K562 (cell line): ENCODE measurements at regions not wholly inside any gene's neighbourhood (a gene's known extent, or its start where the extent isn't known, plus 50 kb on each side); places are given as distances from the start of the nearest gene placed in this dataset.

Source experiments
- CBX5 ChIP-seq: IDR thresholded peaks from 2 replicates; pipeline ENCODE4 v1.6.1; 2014; ENCODE audit warnings: low read depth, borderline replicate concordance
- ELK1 ChIP-seq: sonication (generic); formaldehyde crosslinking; IDR thresholded peaks from 2 replicates; pipeline ENCODE4 v1.8.1; 2022; ENCODE audit warnings: missing genetic modification reagents
- ETV5 ChIP-seq: sonication (generic); formaldehyde crosslinking; IDR thresholded peaks from 2 replicates; pipeline ENCODE4 v1.4.0; 2020; ENCODE audit warnings: low read depth, mild to moderate bottlenecking, missing genetic modification reagents
- KDM1A ChIP-seq, 2 experiments: fragments of 450-650 bp; IDR thresholded peaks; 2 replicates each; pipeline ENCODE4 v1.6.1; 2016; ENCODE audit warnings: mild to moderate bottlenecking in 2 of 2
- MAX ChIP-seq: sonication (generic); formaldehyde crosslinking; IDR thresholded peaks from 2 replicates; pipeline ENCODE4 v1.9.0; 2022; ENCODE audit warnings: mild to moderate bottlenecking, missing genetic modification reagents
- POLR2AphosphoS5 ChIP-seq: IDR thresholded peaks from 2 replicates; pipeline ENCODE4 v1.6.1; 2011; ENCODE audit warnings: mild to moderate bottlenecking, low read depth, low read length, moderate library complexity; ENCODE audit not compliant: control insufficient read depth, insufficient read depth
- RBBP5 ChIP-seq: fragments of 200-600 bp; sonication (generic); IDR thresholded peaks from 2 replicates; pipeline ENCODE4 v1.6.1; 2012; ENCODE audit warnings: borderline replicate concordance, mild to moderate bottlenecking, low read length, control low read depth, inconsistent platforms; ENCODE audit not compliant: insufficient read depth, poor library complexity, severe bottlenecking
- SIX5 ChIP-seq, 2 experiments: IDR thresholded peaks; 2 replicates each; pipeline ENCODE4 v1.6.1; 2011; ENCODE audit warnings: low read length in 2 of 2, borderline replicate concordance in 1 of 2, low read depth in 1 of 2, mild to moderate bottlenecking in 1 of 2, moderate library complexity in 1 of 2; ENCODE audit not compliant: insufficient read depth in 1 of 2
- TF ChIP-seq, protein P1 (sequence below), 3 experiments: IDR thresholded peaks in 2 of 3; conservative IDR thresholded peaks in 1 of 3; 2 replicates each; pipeline ENCODE4 v1.5.1; 2011 to 2012; ENCODE audit warnings: low read length in 3 of 3, mild to moderate bottlenecking in 3 of 3, control low read depth in 2 of 3, improper control_type of control experiment in 1 of 3, inconsistent platforms in 1 of 3, low read depth in 1 of 3, mixed read lengths in 1 of 3, moderate library complexity in 1 of 3; ENCODE audit not compliant: insufficient read depth in 2 of 3

GRCh38 chr4:100952590-100952989, 394.7 kb downstream of the PPP3CA start:
- TF ChIP-seq RBBP5 (no peak), KDM1A (IDR thresholded peaks at IDR 0.05) (no peak), ELK1 (CRISPR knock-in tag) (no peak), ETV5 (CRISPR knock-in tag) (no peak), SIX5 (IDR thresholded peaks at IDR 0.05; ENCODE audit: borderline replicate concordance in 1 of 2, insufficient read depth in 1 of 2, low read depth in 1 of 2, low read length in 2 of 2) (no peak), MAX (no peak), CBX5 (no peak), POLR2AphosphoS5 (no peak)
- TF ChIP-seq, protein P1, sequence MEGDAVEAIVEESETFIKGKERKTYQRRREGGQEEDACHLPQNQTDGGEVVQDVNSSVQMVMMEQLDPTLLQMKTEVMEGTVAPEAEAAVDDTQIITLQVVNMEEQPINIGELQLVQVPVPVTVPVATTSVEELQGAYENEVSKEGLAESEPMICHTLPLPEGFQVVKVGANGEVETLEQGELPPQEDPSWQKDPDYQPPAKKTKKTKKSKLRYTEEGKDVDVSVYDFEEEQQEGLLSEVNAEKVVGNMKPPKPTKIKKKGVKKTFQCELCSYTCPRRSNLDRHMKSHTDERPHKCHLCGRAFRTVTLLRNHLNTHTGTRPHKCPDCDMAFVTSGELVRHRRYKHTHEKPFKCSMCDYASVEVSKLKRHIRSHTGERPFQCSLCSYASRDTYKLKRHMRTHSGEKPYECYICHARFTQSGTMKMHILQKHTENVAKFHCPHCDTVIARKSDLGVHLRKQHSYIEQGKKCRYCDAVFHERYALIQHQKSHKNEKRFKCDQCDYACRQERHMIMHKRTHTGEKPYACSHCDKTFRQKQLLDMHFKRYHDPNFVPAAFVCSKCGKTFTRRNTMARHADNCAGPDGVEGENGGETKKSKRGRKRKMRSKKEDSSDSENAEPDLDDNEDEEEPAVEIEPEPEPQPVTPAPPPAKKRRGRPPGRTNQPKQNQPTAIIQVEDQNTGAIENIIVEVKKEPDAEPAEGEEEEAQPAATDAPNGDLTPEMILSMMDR (IDR thresholded peaks at IDR 0.05 in 2 of 3, conservative IDR thresholded peaks at IDR 0.05 in 1 of 3; ENCODE audit: insufficient read depth in 2 of 3, low read depth in 1 of 3, low read length in 3 of 3), result no peak
